ENCODE measurements at regions not wholly inside any gene's neighbourhood (a gene's known extent, or its start where the extent isn't known, plus 50 kb on each side); places are given as distances from the start of the nearest gene placed in this dataset.

- no peak overlapping the region for H3K27ac ChIP-seq (replicated peaks)
- no peak overlapping the region for H3K4me3 ChIP-seq (replicated peaks; ENCODE audit: insufficient read depth, low read length)
- H3K27me3 ChIP-seq (ENCODE audit: insufficient read depth, poor library complexity, severe bottlenecking), result no peaks in the 10 kb centered on the region
- no peak for DNase-seq (ENCODE audit: low read depth in 1 of 2, low spot score in 1 of 2)
- TF ChIP-seq POLR2AphosphoS5 (IDR thresholded peaks at IDR 0.05; ENCODE audit: low read depth) (no peak), GABPA (IDR thresholded peaks at IDR 0.05; ENCODE audit: low read depth) (no peak), SPI1 (IDR thresholded peaks at IDR 0.05; ENCODE audit: borderline replicate concordance, low read depth) (no peak), CTCF (IDR thresholded peaks at IDR 0.05; ENCODE audit: insufficient read depth, low read length) (no peak)
- TF ChIP-seq, protein P1, sequence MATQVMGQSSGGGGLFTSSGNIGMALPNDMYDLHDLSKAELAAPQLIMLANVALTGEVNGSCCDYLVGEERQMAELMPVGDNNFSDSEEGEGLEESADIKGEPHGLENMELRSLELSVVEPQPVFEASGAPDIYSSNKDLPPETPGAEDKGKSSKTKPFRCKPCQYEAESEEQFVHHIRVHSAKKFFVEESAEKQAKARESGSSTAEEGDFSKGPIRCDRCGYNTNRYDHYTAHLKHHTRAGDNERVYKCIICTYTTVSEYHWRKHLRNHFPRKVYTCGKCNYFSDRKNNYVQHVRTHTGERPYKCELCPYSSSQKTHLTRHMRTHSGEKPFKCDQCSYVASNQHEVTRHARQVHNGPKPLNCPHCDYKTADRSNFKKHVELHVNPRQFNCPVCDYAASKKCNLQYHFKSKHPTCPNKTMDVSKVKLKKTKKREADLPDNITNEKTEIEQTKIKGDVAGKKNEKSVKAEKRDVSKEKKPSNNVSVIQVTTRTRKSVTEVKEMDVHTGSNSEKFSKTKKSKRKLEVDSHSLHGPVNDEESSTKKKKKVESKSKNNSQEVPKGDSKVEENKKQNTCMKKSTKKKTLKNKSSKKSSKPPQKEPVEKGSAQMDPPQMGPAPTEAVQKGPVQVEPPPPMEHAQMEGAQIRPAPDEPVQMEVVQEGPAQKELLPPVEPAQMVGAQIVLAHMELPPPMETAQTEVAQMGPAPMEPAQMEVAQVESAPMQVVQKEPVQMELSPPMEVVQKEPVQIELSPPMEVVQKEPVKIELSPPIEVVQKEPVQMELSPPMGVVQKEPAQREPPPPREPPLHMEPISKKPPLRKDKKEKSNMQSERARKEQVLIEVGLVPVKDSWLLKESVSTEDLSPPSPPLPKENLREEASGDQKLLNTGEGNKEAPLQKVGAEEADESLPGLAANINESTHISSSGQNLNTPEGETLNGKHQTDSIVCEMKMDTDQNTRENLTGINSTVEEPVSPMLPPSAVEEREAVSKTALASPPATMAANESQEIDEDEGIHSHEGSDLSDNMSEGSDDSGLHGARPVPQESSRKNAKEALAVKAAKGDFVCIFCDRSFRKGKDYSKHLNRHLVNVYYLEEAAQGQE (IDR thresholded peaks at IDR 0.05; ENCODE audit: insufficient replicate concordance, low read depth), result no peak
These were observed 84.2 kb upstream of the FBXO11 start for GRCh38 chr2:47990503-47990902.

- H3K27me3 ChIP-seq (ENCODE audit: insufficient read depth, poor library complexity, severe bottlenecking), result no peaks in the 10 kb centered on the region
- DNase-seq (ENCODE audit: low read depth in 1 of 2, low spot score in 1 of 2), result no peak
- H3K27ac ChIP-seq (replicated peaks), result no peak overlapping the region
- TF ChIP-seq, protein P1 (IDR thresholded peaks at IDR 0.05; ENCODE audit: insufficient replicate concordance, low read depth), result no peak
- TF ChIP-seq CTCF (IDR thresholded peaks at IDR 0.05; ENCODE audit: insufficient read depth, low read length) (no peak), POLR2AphosphoS5 (IDR thresholded peaks at IDR 0.05; ENCODE audit: low read depth) (no peak)
- H3K4me3 ChIP-seq (replicated peaks; ENCODE audit: insufficient read depth, low read length), result no peak overlapping the region
These were observed 86.4 kb upstream of the FBXO11 start for GRCh38 chr2:47992671-47993070.

GRCh38 chr2:47996808-47997207 lies 90.5 kb upstream of the FBXO11 start:
- Histone ChIP-seq H3K27ac (replicated peaks) (no peak overlapping the region), H3K27me3 (ENCODE audit: insufficient read depth, poor library complexity, severe bottlenecking) (no peaks in the 10 kb centered on the region), H3K4me3 (replicated peaks; ENCODE audit: insufficient read depth, low read length) (no peak overlapping the region)
- TF ChIP-seq, protein P1 (IDR thresholded peaks at IDR 0.05; ENCODE audit: insufficient replicate concordance, low read depth), result no peak
- TF ChIP-seq GABPA (IDR thresholded peaks at IDR 0.05; ENCODE audit: low read depth), result no peak
- no peak for TF ChIP-seq SPI1 (IDR thresholded peaks at IDR 0.05; ENCODE audit: borderline replicate concordance, low read depth)
- no peak for TF ChIP-seq POLR2AphosphoS5 (IDR thresholded peaks at IDR 0.05; ENCODE audit: low read depth)
- no peak for TF ChIP-seq CTCF (IDR thresholded peaks at IDR 0.05; ENCODE audit: insufficient read depth, low read length)
- DNase-seq (ENCODE audit: low read depth in 1 of 2, low spot score in 1 of 2), result no peak
